ENCODE measurements at regions not wholly inside any gene's neighbourhood (a gene's known extent, or its start where the extent isn't known, plus 50 kb on each side); places are given as distances from the start of the nearest gene placed in this dataset.

DNA sequence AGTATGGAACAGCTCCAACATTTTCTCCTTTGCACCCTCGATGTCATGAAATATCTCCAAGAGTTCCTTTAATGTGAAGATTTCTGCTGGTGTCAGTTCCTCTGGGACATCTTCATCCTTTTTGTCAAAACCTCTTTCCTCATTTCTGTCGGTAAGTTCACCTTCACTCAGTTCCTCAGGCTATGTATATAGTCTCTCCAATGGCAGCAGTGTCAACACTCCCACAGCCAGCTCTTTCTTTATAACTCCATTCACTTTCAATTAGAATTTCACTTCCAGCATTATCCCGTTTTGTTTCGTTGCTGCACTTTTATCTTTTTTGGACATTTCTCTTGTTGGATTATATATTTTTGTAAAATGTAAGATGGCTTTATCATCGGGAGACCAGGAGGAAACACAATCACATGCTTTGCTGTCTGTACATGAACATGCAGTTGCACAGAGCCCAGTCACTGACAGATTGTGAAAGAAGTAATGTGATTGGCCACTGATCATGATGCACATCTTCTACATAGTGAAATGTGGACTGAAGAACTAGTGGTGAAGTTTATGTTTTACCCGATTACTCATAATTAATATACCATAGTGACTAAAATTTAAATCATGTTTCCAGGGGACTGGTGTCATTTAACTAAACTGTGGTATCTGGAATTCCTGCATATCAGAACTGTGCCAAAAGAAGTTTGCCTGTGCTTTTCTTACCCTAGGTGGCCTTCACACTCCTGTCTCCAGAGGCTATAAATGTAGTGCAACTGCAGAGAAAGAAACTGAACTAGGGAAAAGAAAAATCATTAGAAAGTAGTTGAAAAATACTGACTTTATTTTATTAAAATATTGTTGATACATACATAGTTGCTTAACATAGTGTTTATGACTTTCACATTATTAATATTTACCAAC is 289.6 kb downstream of the PPP1R3A start:
- no peak for TF ChIP-seq POLR2A (IDR thresholded peaks at IDR 0.05)
- TF ChIP-seq, protein P1, sequence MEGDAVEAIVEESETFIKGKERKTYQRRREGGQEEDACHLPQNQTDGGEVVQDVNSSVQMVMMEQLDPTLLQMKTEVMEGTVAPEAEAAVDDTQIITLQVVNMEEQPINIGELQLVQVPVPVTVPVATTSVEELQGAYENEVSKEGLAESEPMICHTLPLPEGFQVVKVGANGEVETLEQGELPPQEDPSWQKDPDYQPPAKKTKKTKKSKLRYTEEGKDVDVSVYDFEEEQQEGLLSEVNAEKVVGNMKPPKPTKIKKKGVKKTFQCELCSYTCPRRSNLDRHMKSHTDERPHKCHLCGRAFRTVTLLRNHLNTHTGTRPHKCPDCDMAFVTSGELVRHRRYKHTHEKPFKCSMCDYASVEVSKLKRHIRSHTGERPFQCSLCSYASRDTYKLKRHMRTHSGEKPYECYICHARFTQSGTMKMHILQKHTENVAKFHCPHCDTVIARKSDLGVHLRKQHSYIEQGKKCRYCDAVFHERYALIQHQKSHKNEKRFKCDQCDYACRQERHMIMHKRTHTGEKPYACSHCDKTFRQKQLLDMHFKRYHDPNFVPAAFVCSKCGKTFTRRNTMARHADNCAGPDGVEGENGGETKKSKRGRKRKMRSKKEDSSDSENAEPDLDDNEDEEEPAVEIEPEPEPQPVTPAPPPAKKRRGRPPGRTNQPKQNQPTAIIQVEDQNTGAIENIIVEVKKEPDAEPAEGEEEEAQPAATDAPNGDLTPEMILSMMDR (IDR thresholded peaks at IDR 0.05): no peak

Measured in esophagus squamous epithelium (tissue), 4 donors.